ENCODE measurements at regions not wholly inside any gene's neighbourhood (a gene's known extent, or its start where the extent isn't known, plus 50 kb on each side); places are given as distances from the start of the nearest gene placed in this dataset.

DNA sequence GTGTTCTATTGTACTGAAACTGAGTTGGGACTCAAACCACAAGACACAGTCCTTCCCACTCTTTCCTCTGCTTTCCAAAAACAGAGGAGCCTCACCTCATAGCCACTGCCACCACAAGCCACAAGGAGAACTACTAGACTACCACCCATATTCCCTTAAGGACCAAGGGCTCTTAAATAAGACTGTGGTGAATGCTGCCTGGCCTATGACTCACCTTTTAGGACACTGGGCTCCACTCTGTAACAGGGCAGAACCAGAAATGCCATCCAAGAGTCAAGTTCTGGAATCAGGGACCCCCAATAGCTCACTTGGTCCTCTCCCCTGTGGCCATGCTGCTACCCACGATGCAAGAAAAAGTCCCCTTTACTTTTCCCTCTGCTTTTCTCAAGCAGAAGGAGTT, 851.4 kb downstream of the BCL11A start:
- H3K4me3 ChIP-seq (ENCODE audit: low read length) = no peak overlapping the region
- TF ChIP-seq TAF1 (IDR thresholded peaks at IDR 0.05; ENCODE audit: low read depth) (no peak), EP300 (conservative IDR thresholded peaks at IDR 0.05; ENCODE audit: poor library complexity, severe bottlenecking) (no peak), POLR2AphosphoS5 (IDR thresholded peaks at IDR 0.05) (no peak), SMC3 (conservative IDR thresholded peaks at IDR 0.05; ENCODE audit: poor library complexity) (no peak), EZH2 (IDR thresholded peaks at IDR 0.05; ENCODE audit: borderline replicate concordance, insufficient read depth, low read length, poor library complexity, severe bottlenecking) (no peak), MXI1 (conservative IDR thresholded peaks at IDR 0.05; ENCODE audit: poor library complexity, severe bottlenecking) (no peak), RAD21 (conservative IDR thresholded peaks at IDR 0.05) (no peak)
- TF ChIP-seq, protein P1, sequence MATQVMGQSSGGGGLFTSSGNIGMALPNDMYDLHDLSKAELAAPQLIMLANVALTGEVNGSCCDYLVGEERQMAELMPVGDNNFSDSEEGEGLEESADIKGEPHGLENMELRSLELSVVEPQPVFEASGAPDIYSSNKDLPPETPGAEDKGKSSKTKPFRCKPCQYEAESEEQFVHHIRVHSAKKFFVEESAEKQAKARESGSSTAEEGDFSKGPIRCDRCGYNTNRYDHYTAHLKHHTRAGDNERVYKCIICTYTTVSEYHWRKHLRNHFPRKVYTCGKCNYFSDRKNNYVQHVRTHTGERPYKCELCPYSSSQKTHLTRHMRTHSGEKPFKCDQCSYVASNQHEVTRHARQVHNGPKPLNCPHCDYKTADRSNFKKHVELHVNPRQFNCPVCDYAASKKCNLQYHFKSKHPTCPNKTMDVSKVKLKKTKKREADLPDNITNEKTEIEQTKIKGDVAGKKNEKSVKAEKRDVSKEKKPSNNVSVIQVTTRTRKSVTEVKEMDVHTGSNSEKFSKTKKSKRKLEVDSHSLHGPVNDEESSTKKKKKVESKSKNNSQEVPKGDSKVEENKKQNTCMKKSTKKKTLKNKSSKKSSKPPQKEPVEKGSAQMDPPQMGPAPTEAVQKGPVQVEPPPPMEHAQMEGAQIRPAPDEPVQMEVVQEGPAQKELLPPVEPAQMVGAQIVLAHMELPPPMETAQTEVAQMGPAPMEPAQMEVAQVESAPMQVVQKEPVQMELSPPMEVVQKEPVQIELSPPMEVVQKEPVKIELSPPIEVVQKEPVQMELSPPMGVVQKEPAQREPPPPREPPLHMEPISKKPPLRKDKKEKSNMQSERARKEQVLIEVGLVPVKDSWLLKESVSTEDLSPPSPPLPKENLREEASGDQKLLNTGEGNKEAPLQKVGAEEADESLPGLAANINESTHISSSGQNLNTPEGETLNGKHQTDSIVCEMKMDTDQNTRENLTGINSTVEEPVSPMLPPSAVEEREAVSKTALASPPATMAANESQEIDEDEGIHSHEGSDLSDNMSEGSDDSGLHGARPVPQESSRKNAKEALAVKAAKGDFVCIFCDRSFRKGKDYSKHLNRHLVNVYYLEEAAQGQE (IDR thresholded peaks at IDR 0.05; ENCODE audit: borderline replicate concordance) = no peak
- TF ChIP-seq, protein P2, sequence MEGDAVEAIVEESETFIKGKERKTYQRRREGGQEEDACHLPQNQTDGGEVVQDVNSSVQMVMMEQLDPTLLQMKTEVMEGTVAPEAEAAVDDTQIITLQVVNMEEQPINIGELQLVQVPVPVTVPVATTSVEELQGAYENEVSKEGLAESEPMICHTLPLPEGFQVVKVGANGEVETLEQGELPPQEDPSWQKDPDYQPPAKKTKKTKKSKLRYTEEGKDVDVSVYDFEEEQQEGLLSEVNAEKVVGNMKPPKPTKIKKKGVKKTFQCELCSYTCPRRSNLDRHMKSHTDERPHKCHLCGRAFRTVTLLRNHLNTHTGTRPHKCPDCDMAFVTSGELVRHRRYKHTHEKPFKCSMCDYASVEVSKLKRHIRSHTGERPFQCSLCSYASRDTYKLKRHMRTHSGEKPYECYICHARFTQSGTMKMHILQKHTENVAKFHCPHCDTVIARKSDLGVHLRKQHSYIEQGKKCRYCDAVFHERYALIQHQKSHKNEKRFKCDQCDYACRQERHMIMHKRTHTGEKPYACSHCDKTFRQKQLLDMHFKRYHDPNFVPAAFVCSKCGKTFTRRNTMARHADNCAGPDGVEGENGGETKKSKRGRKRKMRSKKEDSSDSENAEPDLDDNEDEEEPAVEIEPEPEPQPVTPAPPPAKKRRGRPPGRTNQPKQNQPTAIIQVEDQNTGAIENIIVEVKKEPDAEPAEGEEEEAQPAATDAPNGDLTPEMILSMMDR (IDR thresholded peaks at IDR 0.05; ENCODE audit: poor library complexity, severe bottlenecking) = no peak
- H3F3A ChIP-seq (ENCODE audit: insufficient read depth, low read length, poor library complexity, severe bottlenecking) = no peaks in the 10 kb centered on the region
- H3K27me3 ChIP-seq (ENCODE audit: insufficient read depth, low read depth, low read length) = no peaks in the 10 kb centered on the region
- H3K27ac ChIP-seq (ENCODE audit: low read length) = no peak overlapping the region
- H3K9me3 ChIP-seq (ENCODE audit: low read length) = no peaks in the 10 kb centered on the region
- no peak overlapping the region for H3K4me2 ChIP-seq (ENCODE audit: low read length)
- no peak overlapping the region for H2AFZ ChIP-seq (ENCODE audit: low read depth, low read length)
- H3K9ac ChIP-seq (ENCODE audit: low read length) = no peak overlapping the region
- H3K79me2 ChIP-seq (replicated peaks; ENCODE audit: insufficient read depth, low read length) = no peaks in the 10 kb centered on the region
- H3K36me3 ChIP-seq (ENCODE audit: insufficient read depth, low read length) = no peaks in the 10 kb centered on the region
- no peaks in the 10 kb centered on the region for H3K9me2 ChIP-seq (ENCODE audit: insufficient read depth, low read length)
- no peaks in the 10 kb centered on the region for H4K20me1 ChIP-seq (ENCODE audit: insufficient read depth)

DNA sequence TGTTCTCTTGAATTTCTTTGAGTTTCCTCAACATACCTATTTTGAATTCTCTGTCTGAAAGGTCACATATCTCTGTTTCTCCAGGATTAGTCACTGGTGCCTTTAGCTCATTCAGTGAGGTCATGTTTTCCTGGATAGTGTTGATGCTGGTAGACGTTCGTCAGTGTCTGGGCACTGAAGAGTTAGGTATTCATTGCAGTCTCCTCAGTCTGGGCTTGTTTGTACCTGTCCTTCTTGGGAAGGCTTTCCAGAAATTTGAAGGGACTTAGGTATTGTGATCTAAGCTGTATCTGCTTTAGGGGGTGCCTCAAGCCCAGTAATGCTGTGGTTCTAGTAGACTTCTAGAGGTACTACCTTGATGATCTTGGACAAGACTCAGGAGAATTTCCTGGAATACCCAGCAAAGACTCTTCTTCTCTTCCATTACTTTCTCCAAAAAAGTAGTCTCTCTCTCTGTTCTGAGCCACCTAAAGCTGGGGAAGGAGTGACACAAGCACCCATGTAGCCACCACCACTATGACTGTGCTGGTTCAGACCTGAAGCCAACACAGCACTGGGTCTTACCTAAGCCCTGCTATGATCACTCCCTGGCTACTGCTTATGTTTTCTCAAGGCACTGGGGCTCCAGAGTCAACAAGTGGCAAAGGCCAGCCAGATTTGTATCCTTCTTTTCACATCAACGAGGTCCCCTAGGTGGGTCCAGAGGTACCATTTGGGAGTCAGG, 852.0 kb downstream of the BCL11A start:
- no peak overlapping the region for H2AFZ ChIP-seq (ENCODE audit: low read depth, low read length)
- no peaks in the 10 kb centered on the region for H3K36me3 ChIP-seq (ENCODE audit: insufficient read depth, low read length)
- no peak overlapping the region for H3K9ac ChIP-seq (ENCODE audit: low read length)
- H3K4me3 ChIP-seq (ENCODE audit: low read length) = no peak overlapping the region
- H3K27me3 ChIP-seq (ENCODE audit: insufficient read depth, low read depth, low read length) = no peaks in the 10 kb centered on the region
- H3K79me2 ChIP-seq (replicated peaks; ENCODE audit: insufficient read depth, low read length) = no peaks in the 10 kb centered on the region
- H3K9me2 ChIP-seq (ENCODE audit: insufficient read depth, low read length) = no peaks in the 10 kb centered on the region
- no peak overlapping the region for H3K27ac ChIP-seq (ENCODE audit: low read length)
- no peak overlapping the region for H3K4me2 ChIP-seq (ENCODE audit: low read length)
- no peaks in the 10 kb centered on the region for H3K9me3 ChIP-seq (ENCODE audit: low read length)
- no peak for TF ChIP-seq SMC3 (conservative IDR thresholded peaks at IDR 0.05; ENCODE audit: poor library complexity)
- no peaks in the 10 kb centered on the region for H4K20me1 ChIP-seq (ENCODE audit: insufficient read depth)
- H3F3A ChIP-seq (ENCODE audit: insufficient read depth, low read length, poor library complexity, severe bottlenecking) = no peaks in the 10 kb centered on the region
